Lower lobe of right lung (tissue), 2 donors: ENCODE measurements at regions not wholly inside any gene's neighbourhood (a gene's known extent, or its start where the extent isn't known, plus 50 kb on each side); places are given as distances from the start of the nearest gene placed in this dataset.

Source experiments
- ATAC-seq, 2 donors: fragments of 200-7000 bp; cut with Tn5 transposase; one replicate each; pipeline ENCODE4 v1.9.1; 2020 to 2022; ENCODE audit warnings: mild to moderate bottlenecking in 2 of 2, moderate library complexity in 2 of 2
- DNase-seq: peaks from one replicate; pipeline ENCODE4 v3.0.0-alpha.2; 2020
- H3K27ac ChIP-seq: fragments of 200-600 bp; one replicate; pipeline ENCODE4 v1.8.0; 2022
- H3K27me3 ChIP-seq: fragments of 200-600 bp; one replicate; pipeline ENCODE4 v1.8.0; 2022; ENCODE audit warnings: low read depth
- H3K36me3 ChIP-seq: fragments of 200-600 bp; one replicate; pipeline ENCODE4 v1.8.0; 2022; ENCODE audit warnings: mild to moderate bottlenecking
- H3K4me1 ChIP-seq: fragments of 200-600 bp; one replicate; pipeline ENCODE4 v1.8.0; 2022
- H3K4me3 ChIP-seq: fragments of 200-600 bp; one replicate; pipeline ENCODE4 v1.8.0; 2022; ENCODE audit warnings: mild to moderate bottlenecking
- H3K9me3 ChIP-seq: fragments of 200-600 bp; one replicate; pipeline ENCODE4 v1.8.0; 2022
- intact Hi-C: fragments of 100-400 bp; cut with DNase I; formaldehyde crosslinking; loops from one replicate; pipeline ENCODE4 v1.11.0; 2022
- TF ChIP-seq, protein P1 (sequence below): fragments of 200-600 bp; IDR thresholded peaks from one replicate; pipeline ENCODE4 v1.8.0; 2022; ENCODE audit warnings: antibody characterized with exemption, mild to moderate bottlenecking
- donor health status: DM: no; HTN: yes; CAD: no; lungs with severe emphysema.

- Histone ChIP-seq H3K27ac (no peak overlapping the region), H3K4me1 (no peaks in the 10 kb centered on the region), H3K4me3 (no peak overlapping the region), H3K9me3 (no peaks in the 10 kb centered on the region), H3K27me3 (no peaks in the 10 kb centered on the region), H3K36me3 (no peaks in the 10 kb centered on the region)
- TF ChIP-seq, protein P1, sequence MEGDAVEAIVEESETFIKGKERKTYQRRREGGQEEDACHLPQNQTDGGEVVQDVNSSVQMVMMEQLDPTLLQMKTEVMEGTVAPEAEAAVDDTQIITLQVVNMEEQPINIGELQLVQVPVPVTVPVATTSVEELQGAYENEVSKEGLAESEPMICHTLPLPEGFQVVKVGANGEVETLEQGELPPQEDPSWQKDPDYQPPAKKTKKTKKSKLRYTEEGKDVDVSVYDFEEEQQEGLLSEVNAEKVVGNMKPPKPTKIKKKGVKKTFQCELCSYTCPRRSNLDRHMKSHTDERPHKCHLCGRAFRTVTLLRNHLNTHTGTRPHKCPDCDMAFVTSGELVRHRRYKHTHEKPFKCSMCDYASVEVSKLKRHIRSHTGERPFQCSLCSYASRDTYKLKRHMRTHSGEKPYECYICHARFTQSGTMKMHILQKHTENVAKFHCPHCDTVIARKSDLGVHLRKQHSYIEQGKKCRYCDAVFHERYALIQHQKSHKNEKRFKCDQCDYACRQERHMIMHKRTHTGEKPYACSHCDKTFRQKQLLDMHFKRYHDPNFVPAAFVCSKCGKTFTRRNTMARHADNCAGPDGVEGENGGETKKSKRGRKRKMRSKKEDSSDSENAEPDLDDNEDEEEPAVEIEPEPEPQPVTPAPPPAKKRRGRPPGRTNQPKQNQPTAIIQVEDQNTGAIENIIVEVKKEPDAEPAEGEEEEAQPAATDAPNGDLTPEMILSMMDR: no peak
- intact Hi-C loops: no loop called here
- ATAC-seq (no peak), DNase-seq (no peak)
These were observed 596.0 kb downstream of the NTRK3 start for GRCh38 chr15:87660251-87661129.

GRCh38 chr15:87656372-87656771, 600.2 kb downstream of the NTRK3 start:
- no peak for DNase-seq
- H3K36me3 ChIP-seq: no peaks in the 10 kb centered on the region
- no peak for ATAC-seq
- intact Hi-C loops: no loop called here
- no peaks in the 10 kb centered on the region for H3K27me3 ChIP-seq
- no peaks in the 10 kb centered on the region for H3K4me1 ChIP-seq
- TF ChIP-seq, protein P1: no peak
- H3K27ac ChIP-seq: no peak overlapping the region
- no peak overlapping the region for H3K4me3 ChIP-seq
- no peaks in the 10 kb centered on the region for H3K9me3 ChIP-seq

DNA sequence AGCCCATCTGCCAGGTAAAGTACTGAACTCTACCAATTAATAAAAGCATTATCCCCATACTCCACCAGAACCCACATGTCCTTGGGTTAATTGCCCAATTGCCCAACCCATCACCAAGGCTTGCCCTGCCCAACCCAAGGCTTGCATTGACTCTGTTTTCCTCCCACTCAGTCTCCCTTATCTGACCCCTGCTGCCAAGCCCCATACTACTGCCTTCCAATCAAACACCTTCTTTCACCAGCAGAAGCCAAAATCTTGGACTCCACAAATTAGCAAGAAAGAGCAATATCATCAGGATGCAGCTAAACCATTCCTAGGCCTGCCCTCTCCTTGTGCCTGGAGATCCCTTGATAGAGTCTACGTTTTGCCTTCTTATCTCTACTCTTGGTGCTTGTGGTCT, 602.9 kb downstream of the NTRK3 start:
- Histone ChIP-seq H3K9me3 (no peaks in the 10 kb centered on the region), H3K36me3 (no peaks in the 10 kb centered on the region), H3K27ac (no peak overlapping the region), H3K4me3 (no peak overlapping the region), H3K4me1 (no peaks in the 10 kb centered on the region), H3K27me3 (no peaks in the 10 kb centered on the region)
- no peak for DNase-seq
- ATAC-seq: no peak
- intact Hi-C loops: no loop called here
- TF ChIP-seq, protein P1: no peak

DNA sequence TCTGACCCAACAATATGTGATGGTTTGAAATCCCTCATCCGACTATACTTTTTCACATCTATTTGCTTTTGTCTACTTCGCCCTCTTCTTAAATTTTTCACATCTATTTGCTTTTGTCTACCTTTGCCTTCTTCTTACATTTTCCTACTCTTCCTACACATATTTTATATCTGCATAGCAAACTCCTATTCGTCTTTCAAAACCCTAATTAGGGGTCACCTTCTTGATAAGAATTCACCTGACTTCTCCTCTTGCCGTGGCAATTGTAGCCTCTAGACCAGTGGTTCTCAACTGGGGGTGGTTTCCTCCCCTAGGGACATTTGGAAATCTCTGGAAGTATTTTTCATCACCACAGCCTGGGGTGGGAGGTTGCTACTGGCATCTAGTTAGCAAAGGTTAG, 607.4 kb downstream of the NTRK3 start:
- no peak for ATAC-seq
- H3K27me3 ChIP-seq: no peaks in the 10 kb centered on the region
- peaks cover 6% of the 10 kb centered on the region for H3K4me1 ChIP-seq
- H3K27ac ChIP-seq: no peak overlapping the region
- no peak overlapping the region for H3K4me3 ChIP-seq
- TF ChIP-seq, protein P1: no peak
- no peaks in the 10 kb centered on the region for H3K36me3 ChIP-seq
- no peak for DNase-seq
- no peaks in the 10 kb centered on the region for H3K9me3 ChIP-seq
- intact Hi-C loops: no loop called here

GRCh38 chr15:87648278-87648677, 608.3 kb downstream of the NTRK3 start:
- no peaks in the 10 kb centered on the region for H3K36me3 ChIP-seq
- no peak overlapping the region for H3K4me3 ChIP-seq
- ATAC-seq (no peak), DNase-seq (no peak)
- TF ChIP-seq, protein P1: no peak
- no peaks in the 10 kb centered on the region for H3K27me3 ChIP-seq
- no peak overlapping the region for H3K27ac ChIP-seq
- peaks cover 6% of the 10 kb centered on the region for H3K4me1 ChIP-seq
- no peaks in the 10 kb centered on the region for H3K9me3 ChIP-seq
- intact Hi-C loops: no loop called here
